ENCODE measurements at regions not wholly inside any gene's neighbourhood (a gene's known extent, or its start where the extent isn't known, plus 50 kb on each side); places are given as distances from the start of the nearest gene placed in this dataset.

DNA sequence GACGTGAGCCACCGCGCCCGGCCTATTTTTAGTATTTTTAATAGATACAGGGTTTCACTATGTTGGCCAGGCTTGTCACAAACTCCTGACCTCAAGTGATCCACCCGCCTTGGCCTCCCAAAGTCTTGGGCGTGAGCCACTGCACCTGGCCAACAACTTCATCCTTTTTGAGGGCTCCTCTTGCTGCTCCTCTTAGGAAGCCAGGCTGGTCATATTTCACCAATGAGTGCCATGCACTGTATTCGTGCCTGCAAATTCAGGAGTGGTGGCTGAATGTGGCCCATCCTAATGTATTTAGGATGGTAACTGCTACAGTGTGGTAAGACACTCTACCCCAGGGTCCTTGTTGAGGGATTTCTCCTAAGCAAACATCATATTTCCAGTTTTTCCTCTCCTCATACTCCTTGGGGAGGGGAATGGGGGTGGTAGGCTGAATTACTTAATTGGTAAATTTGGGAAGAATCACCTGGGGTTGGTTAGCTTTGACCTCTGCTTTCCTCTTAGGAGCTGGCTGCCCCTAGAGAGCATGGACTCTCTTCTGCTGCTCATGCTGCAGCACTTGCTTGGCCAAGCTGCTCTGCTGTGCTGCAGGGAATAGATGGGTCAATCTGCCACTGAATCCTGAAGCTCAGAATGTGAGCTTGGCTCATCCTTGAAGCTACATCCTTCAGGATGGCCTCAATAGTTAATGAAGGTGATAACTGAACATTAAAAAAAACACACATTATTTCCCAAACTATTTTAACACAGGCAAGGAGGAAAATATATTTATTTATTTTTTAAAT is 167.4 kb downstream of the HS3ST1 start:
- Histone ChIP-seq H3K27ac (ENCODE audit: insufficient read depth, low read length) (no peak overlapping the region), H3K4me2 (ENCODE audit: low read depth, low read length) (no peak overlapping the region), H3K56ac (ENCODE audit: extremely low read depth, insufficient read depth, low read length) (no peak overlapping the region), H3K4me3 (ENCODE audit: insufficient read depth, low read depth, low read length) (no peak overlapping the region), H4K91ac (ENCODE audit: insufficient read depth, low read depth, low read length) (no peak overlapping the region), H2AK9ac (replicated peaks; ENCODE audit: low read depth, low read length, poor library complexity) (no peak overlapping the region), H3K79me1 (ENCODE audit: low read depth in 1 of 2, low read length in 2 of 2) (no peaks in the 10 kb centered on the region), H3K23ac (ENCODE audit: low read depth, low read length) (no peak overlapping the region), H3K18ac (ENCODE audit: low read depth, low read length) (no peak overlapping the region), H3K14ac (replicated peaks; ENCODE audit: low read depth, low read length) (no peak overlapping the region), H3K4ac (ENCODE audit: low read depth, low read length) (no peak overlapping the region), H2BK20ac (ENCODE audit: low read depth, low read length) (no peak overlapping the region), H4K8ac (ENCODE audit: low read depth in 2 of 2, low read length in 2 of 2) (no peak overlapping the region), H3K9ac (ENCODE audit: low read depth, low read length) (no peak overlapping the region), H2BK5ac (ENCODE audit: low read depth, low read length, poor library complexity, severe bottlenecking) (no peak overlapping the region), H4K20me1 (ENCODE audit: insufficient read depth, low read length) (no peaks in the 10 kb centered on the region), H2AK5ac (ENCODE audit: low read depth, low read length) (no peak overlapping the region), H2AFZ (replicated peaks; ENCODE audit: low read length, poor library complexity) (no peak overlapping the region), H3K27me3 (ENCODE audit: control insufficient read depth, insufficient read depth, low read length) (no peaks in the 10 kb centered on the region), H3K9me3 (ENCODE audit: control insufficient read depth, insufficient read depth, low read length) (peaks cover 3% of the 10 kb centered on the region; the same call in 1 of the 2 replicates), H2BK15ac (ENCODE audit: low read depth, low read length) (no peak overlapping the region), H3K4me1 (ENCODE audit: control insufficient read depth, insufficient read depth, low read length) (no peaks in the 10 kb centered on the region), H3K9me1 (ENCODE audit: insufficient read depth, low read length) (no peaks in the 10 kb centered on the region), H2BK120ac (ENCODE audit: low read depth, low read length) (no peak overlapping the region), H4K5ac (ENCODE audit: low read depth, low read length) (no peak overlapping the region), H3K36me3 (ENCODE audit: control insufficient read depth, insufficient read depth, low read length) (no peaks in the 10 kb centered on the region)
- TF ChIP-seq SMC3 (IDR thresholded peaks at IDR 0.05; ENCODE audit: low read depth, low read length): no peak
- TF ChIP-seq CHD1 (IDR thresholded peaks at IDR 0.05; ENCODE audit: low read depth, low read length): no peak
- no peak for TF ChIP-seq RCOR1 (IDR thresholded peaks at IDR 0.05; ENCODE audit: insufficient replicate concordance, low read length)
- no peak for TF ChIP-seq BHLHE40 (IDR thresholded peaks at IDR 0.05; ENCODE audit: low read depth, low read length)
- TF ChIP-seq MAZ (IDR thresholded peaks at IDR 0.05; ENCODE audit: borderline replicate concordance, low read depth, low read length): no peak
- TF ChIP-seq RAD21 (IDR thresholded peaks at IDR 0.05; ENCODE audit: low read length): no peak
- no peak for TF ChIP-seq CEBPB (IDR thresholded peaks at IDR 0.05; ENCODE audit: low read depth, low read length)
- TF ChIP-seq, protein P1, sequence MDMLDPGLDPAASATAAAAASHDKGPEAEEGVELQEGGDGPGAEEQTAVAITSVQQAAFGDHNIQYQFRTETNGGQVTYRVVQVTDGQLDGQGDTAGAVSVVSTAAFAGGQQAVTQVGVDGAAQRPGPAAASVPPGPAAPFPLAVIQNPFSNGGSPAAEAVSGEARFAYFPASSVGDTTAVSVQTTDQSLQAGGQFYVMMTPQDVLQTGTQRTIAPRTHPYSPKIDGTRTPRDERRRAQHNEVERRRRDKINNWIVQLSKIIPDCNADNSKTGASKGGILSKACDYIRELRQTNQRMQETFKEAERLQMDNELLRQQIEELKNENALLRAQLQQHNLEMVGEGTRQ (IDR thresholded peaks at IDR 0.05; ENCODE audit: low read depth, low read length): no peak
- no peak for TF ChIP-seq POLR2A (IDR thresholded peaks at IDR 0.05; ENCODE audit: low read depth, low read length)
- TF ChIP-seq, protein P2, sequence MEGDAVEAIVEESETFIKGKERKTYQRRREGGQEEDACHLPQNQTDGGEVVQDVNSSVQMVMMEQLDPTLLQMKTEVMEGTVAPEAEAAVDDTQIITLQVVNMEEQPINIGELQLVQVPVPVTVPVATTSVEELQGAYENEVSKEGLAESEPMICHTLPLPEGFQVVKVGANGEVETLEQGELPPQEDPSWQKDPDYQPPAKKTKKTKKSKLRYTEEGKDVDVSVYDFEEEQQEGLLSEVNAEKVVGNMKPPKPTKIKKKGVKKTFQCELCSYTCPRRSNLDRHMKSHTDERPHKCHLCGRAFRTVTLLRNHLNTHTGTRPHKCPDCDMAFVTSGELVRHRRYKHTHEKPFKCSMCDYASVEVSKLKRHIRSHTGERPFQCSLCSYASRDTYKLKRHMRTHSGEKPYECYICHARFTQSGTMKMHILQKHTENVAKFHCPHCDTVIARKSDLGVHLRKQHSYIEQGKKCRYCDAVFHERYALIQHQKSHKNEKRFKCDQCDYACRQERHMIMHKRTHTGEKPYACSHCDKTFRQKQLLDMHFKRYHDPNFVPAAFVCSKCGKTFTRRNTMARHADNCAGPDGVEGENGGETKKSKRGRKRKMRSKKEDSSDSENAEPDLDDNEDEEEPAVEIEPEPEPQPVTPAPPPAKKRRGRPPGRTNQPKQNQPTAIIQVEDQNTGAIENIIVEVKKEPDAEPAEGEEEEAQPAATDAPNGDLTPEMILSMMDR (conservative IDR thresholded peaks at IDR 0.05; ENCODE audit: low read depth, low read length): no peak
- TF ChIP-seq FOS (IDR thresholded peaks at IDR 0.05; ENCODE audit: low read depth, low read length): no peak
- TF ChIP-seq, protein P3, sequence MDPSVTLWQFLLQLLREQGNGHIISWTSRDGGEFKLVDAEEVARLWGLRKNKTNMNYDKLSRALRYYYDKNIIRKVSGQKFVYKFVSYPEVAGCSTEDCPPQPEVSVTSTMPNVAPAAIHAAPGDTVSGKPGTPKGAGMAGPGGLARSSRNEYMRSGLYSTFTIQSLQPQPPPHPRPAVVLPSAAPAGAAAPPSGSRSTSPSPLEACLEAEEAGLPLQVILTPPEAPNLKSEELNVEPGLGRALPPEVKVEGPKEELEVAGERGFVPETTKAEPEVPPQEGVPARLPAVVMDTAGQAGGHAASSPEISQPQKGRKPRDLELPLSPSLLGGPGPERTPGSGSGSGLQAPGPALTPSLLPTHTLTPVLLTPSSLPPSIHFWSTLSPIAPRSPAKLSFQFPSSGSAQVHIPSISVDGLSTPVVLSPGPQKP (IDR thresholded peaks at IDR 0.05; ENCODE audit: borderline replicate concordance, low read depth, low read length): no peak
- TF ChIP-seq MXI1 (IDR thresholded peaks at IDR 0.05; ENCODE audit: borderline replicate concordance, low read depth, low read length): no peak
- dilution Hi-C loops (cut with HindIII; ENCODE audit: low sequenced_read_pairs, unreplicated experiment): no loop called here
- intact Hi-C loops (cut with micrococcal nuclease): no loop called here
- no TSS peak for BruUV-seq (replicated peaks)
- no peak for ATAC-seq (ENCODE audit: low read depth)
- DNase-seq: no peak
- in situ Hi-C loops (cut with MboI; ENCODE audit: low sequenced_read_pairs): no loop called here
- ChIA-PET CTCF (no interaction called here), POLR2A (ENCODE audit: unreplicated experiment) (no interaction called here)
- no CpG with 5 or more reads among the region's 7 CpGs for WGBS, 2 experiments (ENCODE audit: extremely low coverage in 2 of 2, insufficient read length in 1 of 2)

Data from IMR-90 (cell line).